ENCODE measurements at regions not wholly inside any gene's neighbourhood (a gene's known extent, or its start where the extent isn't known, plus 50 kb on each side); places are given as distances from the start of the nearest gene placed in this dataset.

- H3K9me2 ChIP-seq = no peaks in the 10 kb centered on the region
- no peak for TF ChIP-seq FOXJ3 (CRISPR knock-in tag; IDR thresholded peaks at IDR 0.05)
- peak; percentile 24; the same call in 1 of the 2 replicates for TF ChIP-seq CTCF (IDR thresholded peaks at IDR 0.05)
- H3K4me2 ChIP-seq = no peak overlapping the region
- no peaks in the 10 kb centered on the region for H3K27me3 ChIP-seq (ENCODE audit: insufficient read depth)
- H2AFZ ChIP-seq (ENCODE audit: low read depth) = no peak overlapping the region
- no peak overlapping the region for H3K27ac ChIP-seq (ENCODE audit: low read depth in 2 of 2, low read length in 1 of 2)
- H3K4me3 ChIP-seq (ENCODE audit: low read depth in 2 of 2, low read length in 1 of 2) = no peak overlapping the region
- no peaks in the 10 kb centered on the region for H3K36me3 ChIP-seq (replicated peaks in 1 of 2; ENCODE audit: control insufficient read depth in 1 of 2, insufficient read depth in 2 of 2, low read length in 1 of 2)
- H3K9me3 ChIP-seq = no peaks in the 10 kb centered on the region
- no peaks in the 10 kb centered on the region for H3K79me2 ChIP-seq (ENCODE audit: insufficient read depth)
- POLR2A ChIA-PET = no interaction called here
- CTCF ChIA-PET = interaction anchor here (1.6 kb wide), 1 partner anchor 8 kb away, joined by 3 read pairs; no protein-coding TSS in a partner anchor
- DNase-seq = no peak
- H3K4me1 ChIP-seq (ENCODE audit: control insufficient read depth in 1 of 2, insufficient read depth in 2 of 2, low read depth in 1 of 2, low read length in 1 of 2) = peaks cover 0 to 3% of the 10 kb centered on the region in 2 experiments; a peak in 1 of 4 replicates
- H4K20me1 ChIP-seq (ENCODE audit: insufficient read depth) = no peaks in the 10 kb centered on the region
- 3% methylated on average over 1 of the region's 1 CpG for WGBS (ENCODE audit: low lambda C conversion rate)
- no peak overlapping the region for H3K9ac ChIP-seq
- peaks cover under 1% of the 10 kb centered on the region for H3F3A ChIP-seq (replicated peaks; ENCODE audit: insufficient read depth)
These were observed 69.5 kb upstream of the IL6 start for GRCh38 chr7:22657479-22657878.

- Histone ChIP-seq H3K4me2 (no peak overlapping the region), H3K27ac (ENCODE audit: low read depth in 2 of 2, low read length in 1 of 2) (no peak overlapping the region), H3K4me1 (ENCODE audit: control insufficient read depth in 1 of 2, insufficient read depth in 2 of 2, low read depth in 1 of 2, low read length in 1 of 2) (no peaks in the 10 kb centered on the region), H4K20me1 (ENCODE audit: insufficient read depth) (no peaks in the 10 kb centered on the region), H3F3A (replicated peaks; ENCODE audit: insufficient read depth) (peaks cover 12% of the 10 kb centered on the region), H3K9ac (no peak overlapping the region), H3K4me3 (ENCODE audit: low read depth in 2 of 2, low read length in 1 of 2) (no peak overlapping the region), H3K36me3 (replicated peaks in 1 of 2; ENCODE audit: control insufficient read depth in 1 of 2, insufficient read depth in 2 of 2, low read length in 1 of 2) (no peaks in the 10 kb centered on the region), H3K9me3 (no peaks in the 10 kb centered on the region), H3K27me3 (ENCODE audit: insufficient read depth) (no peaks in the 10 kb centered on the region), H3K9me2 (no peaks in the 10 kb centered on the region), H2AFZ (ENCODE audit: low read depth) (no peak overlapping the region), H3K79me2 (ENCODE audit: insufficient read depth) (no peaks in the 10 kb centered on the region)
- no peak for DNase-seq
- TF ChIP-seq FOXJ3 (CRISPR knock-in tag; IDR thresholded peaks at IDR 0.05) = no peak
- no peak for TF ChIP-seq EP300 (IDR thresholded peaks at IDR 0.05; ENCODE audit: borderline replicate concordance in 1 of 2, low read depth in 1 of 2, low read length in 1 of 2)
- TF ChIP-seq NFIC (IDR thresholded peaks at IDR 0.05; ENCODE audit: borderline replicate concordance) = no peak
- TF ChIP-seq SMC3 (IDR thresholded peaks at IDR 0.05; ENCODE audit: low read depth, low read length) = no peak
- no peak for TF ChIP-seq FOXM1 (IDR thresholded peaks at IDR 0.05; ENCODE audit: low read depth)
- no peak for TF ChIP-seq GATA2 (CRISPR knock-in tag; IDR thresholded peaks at IDR 0.05)
- TF ChIP-seq POLR2AphosphoS5 (IDR thresholded peaks at IDR 0.05; ENCODE audit: low read depth, low read length) = no peak
- no peak for TF ChIP-seq IRF3 (IDR thresholded peaks at IDR 0.05; ENCODE audit: low read depth, low read length)
- no peak for TF ChIP-seq YY1 (IDR thresholded peaks at IDR 0.05; ENCODE audit: low read depth)
- TF ChIP-seq USF1 (IDR thresholded peaks at IDR 0.05; ENCODE audit: borderline replicate concordance, low read depth) = no peak
- no peak for TF ChIP-seq MEF2A (IDR thresholded peaks at IDR 0.05; ENCODE audit: borderline replicate concordance, low read depth)
- 23% methylated on average over 4 of the region's 4 CpGs for WGBS (ENCODE audit: low lambda C conversion rate)
- ChIA-PET POLR2A (no interaction called here), CTCF (interaction anchor here (0.6 to 1.6 kb wide), 2 partner anchors 10 to 655 kb away, joined by 3 read pairs; no protein-coding TSS in a partner anchor)
These were observed 71.2 kb upstream of the IL6 start for GRCh38 chr7:22655781-22656180.

All from SK-N-SH (cell line).